GM19395 (cell line): ENCODE measurements at regions not wholly inside any gene's neighbourhood (a gene's known extent, or its start where the extent isn't known, plus 50 kb on each side); places are given as distances from the start of the nearest gene placed in this dataset.
"Not testable (repeated sequence)": the region's sequence is repeated elsewhere in the genome, so short reads cannot be mapped to it uniquely, and the experiment has no call there.

Source experiments
- ATAC-seq: cut with Tn5 transposase; IDR thresholded peaks from one replicate; pipeline ENCODE4 v1.9.1; 2021; ENCODE audit warnings: mild to moderate bottlenecking, moderate library complexity; ENCODE audit not compliant: unreplicated experiment

DNA sequence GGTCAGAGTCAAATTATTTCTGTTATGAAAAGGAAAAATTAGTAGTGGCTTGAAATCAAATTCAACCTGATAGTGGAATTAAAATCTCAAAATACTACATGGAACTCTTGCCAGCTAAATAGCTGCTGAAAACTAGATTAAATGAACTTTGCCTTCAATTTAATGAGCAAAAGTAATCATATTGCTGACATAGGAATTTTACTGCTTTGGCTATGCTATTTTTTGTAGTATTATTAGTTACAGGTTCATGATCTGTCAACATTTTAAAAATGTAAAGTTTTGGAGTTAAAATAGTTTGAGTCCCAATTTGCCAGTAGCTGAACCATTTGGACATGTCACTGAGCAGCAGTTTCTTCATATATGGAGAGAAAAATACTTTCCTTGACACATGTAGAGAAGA lies 81.4 kb downstream of the RERGL start:
- ATAC-seq, result no peak

DNA sequence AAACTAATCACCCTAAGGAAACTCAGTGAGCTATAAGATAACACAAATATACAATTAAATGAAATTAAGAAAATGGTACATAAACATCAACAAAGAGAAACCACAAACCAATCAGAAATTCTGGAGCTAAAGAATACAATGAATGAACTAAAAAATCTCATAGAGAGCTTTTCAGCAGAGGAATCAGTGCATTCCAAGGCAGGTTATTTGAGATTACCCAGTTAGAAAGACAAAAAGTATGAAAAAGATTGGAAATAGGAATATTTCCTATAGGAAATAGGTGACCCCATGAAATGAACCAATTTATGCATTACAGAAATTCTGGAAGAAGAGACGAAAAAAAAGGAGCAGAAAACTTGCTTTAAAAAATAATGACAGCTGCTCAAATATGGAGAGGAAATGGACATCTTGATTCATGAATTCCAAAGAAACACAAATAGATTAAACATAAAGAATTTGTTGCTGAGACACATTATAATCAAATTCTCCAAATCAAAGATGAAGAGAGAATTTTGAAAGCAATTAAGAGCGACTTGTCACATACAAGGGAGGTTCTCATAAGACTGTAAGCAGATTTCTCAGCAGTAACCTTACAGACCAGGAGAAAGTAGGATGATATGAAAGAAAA lies 90.7 kb downstream of the RERGL start:
- no peak for ATAC-seq

DNA sequence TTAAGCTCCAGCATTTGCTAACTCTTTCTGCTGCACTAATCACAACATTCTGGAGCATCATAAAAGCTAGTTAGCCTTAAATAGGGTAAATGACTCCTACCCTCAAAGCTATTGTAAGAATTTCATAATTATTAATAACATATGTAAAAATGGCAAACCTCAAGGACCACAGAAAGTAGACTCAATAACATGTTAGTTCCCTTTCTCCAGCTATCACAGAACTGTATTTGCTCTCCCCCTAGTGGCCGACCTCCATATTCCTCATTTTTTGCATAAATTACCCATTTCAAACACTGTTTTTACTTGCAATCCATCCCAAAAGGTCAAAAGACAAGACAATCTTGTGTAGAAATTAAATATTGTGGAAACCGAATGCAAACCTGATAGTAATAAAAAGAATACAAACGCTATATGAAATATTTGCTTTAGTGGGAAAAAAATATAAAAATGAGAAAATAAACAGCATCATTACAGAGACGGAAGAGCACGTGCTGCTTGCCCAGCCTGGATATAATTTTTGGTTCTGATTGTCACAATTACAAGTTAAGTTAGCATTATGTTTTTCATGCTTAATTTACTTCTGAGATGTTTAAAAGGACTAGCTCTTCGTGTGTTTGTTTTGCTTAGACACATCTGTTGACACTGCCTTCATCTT lies 97.9 kb downstream of the RERGL start:
- peak; percentile 95 for ATAC-seq

DNA sequence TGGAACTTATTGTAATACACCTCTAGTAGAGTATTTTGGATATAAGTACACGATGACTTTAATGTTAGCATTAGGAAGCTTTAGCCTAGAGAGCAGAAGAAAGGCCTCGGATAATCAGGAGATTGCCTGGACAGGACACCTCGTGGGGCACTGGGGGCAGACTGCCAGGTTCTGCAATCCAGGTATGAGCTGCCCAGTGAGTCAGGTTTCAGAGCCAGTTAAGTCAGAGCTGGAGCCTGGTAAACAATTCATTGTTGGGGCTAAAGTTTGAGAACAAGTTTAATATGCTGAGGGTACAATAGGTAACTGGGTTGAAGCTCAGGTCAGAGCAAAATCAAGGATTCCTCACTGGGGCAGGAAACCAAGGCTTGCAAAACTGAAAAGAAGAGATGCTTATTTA lies 107.4 kb downstream of the RERGL start:
- ATAC-seq, result no peak

DNA sequence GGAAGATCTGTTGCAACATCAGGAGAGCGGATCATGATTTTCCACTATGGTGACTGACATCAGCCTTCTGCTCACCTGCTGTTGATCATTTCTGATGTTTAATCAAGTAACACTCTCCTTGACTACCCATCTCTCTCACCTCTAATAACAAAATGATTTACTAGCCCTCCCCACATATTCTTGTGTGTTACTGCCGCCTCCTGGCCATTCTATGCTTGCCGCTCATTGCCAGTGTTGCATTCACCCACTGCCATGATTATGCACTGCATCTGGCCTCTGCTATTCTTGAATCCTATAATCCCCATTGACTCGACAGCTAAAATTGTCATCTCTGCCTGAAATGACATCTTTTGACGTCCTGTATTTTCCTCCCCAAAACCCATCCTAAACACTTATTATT lies 113.8 kb downstream of the RERGL start:
- ATAC-seq, result no peak

DNA sequence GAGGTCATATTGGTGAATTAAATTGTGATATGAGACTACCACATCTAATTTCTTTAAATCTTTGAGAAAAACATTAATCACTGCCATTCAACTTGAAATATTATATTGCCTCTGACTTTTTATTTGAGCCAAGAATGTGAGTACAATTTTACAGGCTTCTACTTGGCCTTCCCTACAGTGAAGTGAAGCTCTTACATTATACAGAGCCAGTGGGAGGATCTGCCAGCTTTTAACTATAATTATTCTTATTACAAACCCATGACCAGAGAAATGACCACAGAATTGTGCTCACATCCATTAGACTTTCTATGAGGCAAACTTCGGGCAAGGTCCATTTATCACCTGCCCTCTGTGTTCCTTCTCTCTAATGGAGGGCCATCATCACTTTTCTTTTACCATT lies 114.2 kb downstream of the RERGL start:
- ATAC-seq, result no peak

DNA sequence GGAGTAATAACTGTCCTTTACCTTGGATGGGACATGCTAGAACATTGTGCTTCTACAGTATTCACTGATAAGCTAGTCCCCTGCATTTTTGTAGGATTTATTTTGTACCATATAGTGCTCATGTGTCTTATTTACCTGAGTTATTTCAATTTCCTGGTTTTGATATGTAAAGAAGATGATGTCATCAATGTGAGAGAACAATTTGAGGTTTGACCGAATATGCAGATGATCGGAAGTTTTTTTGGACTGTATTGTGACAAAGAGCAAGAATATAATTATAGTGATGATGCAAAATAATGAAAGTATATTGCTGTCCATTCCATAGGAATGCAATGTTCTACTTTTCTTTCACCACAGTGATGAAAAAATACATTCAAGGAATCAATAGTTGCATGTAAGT lies 114.8 kb downstream of the RERGL start:
- no peak for ATAC-seq

DNA sequence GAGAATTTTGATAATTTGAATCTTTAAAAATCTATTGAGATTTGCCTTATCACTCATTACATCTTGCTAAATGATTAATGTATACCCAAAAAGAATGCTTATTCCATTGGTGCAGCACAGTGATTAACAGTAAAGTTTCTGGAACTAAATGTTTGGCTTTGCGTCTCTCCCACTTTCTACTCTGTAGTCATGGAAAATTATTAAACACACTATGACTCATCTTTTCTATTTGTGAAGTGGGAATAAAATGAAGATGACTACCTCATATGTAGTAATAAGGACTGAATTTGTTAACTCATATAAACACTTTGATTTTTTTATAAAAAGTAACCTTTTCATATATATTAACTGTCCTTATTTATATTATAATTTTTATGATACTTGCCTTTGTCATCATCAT lies 118.1 kb downstream of the RERGL start:
- no peak for ATAC-seq

DNA sequence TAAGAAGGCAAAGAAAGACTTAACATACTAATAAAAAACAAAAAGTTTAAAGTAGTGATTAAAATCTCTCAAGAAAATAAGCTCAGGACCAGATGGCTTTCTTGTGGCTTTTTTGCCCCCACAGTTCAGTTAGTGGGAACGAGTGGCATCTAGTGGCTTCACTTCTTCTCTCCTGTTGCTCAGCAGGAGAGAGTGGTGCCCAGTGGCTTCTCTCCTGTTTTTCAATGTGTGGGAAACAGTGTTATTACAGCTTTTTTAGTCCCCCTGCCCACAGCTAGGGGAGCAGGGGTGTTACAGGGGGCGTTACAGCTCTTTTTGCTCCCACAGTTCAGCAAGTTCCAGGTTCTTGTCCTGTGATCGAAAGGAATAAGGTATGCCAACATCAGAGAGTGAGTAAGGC lies 135.2 kb downstream of the RERGL start:
- no peak for ATAC-seq

DNA sequence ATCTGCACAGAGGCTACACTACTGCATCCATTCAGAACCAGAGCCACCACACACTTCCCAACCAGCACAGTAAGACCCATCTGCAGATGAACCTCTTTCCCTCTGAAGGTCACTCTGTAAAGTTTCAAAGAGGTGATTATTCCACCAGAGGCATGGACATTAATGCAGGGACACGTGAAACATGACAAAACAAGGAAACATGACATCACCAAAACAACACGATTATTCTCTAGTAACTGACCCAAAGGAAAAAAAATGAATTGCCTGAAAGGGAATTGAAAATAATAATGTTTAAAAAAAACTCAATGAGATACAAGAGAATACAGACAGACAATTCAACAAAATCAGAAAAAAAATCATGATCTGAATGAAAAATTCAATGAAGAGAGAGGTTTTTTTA lies 139.1 kb downstream of the RERGL start:
- ATAC-seq, result no peak

DNA sequence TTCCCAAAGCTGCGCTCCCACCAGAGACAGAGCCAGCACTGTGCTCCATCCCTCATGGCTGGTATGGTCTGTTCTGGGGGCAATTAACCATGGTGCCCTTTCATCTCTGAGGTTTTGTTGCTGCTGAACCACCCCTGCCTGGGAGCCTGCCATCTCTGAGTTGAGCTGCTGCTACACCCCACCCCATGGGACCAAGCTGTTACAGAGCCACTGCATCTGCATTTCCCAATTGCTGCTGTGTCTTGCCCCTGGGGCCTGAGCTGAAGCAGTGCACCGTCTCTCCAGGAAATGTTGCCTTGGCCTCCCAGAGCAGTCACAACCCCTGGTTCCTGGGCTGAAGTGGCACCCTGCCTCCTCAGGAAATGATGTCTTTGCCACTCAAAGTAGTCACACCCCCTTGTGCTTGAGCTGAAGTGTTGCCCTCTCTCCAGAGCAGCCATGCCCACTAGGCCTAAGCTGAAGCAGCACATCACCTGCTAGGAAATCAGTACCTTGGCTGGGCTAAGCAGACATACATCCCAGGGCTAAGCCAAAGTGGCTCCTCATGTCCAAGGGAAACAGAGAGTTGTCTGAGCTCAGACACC lies 140.3 kb downstream of the RERGL start:
- ATAC-seq, result no peak

DNA sequence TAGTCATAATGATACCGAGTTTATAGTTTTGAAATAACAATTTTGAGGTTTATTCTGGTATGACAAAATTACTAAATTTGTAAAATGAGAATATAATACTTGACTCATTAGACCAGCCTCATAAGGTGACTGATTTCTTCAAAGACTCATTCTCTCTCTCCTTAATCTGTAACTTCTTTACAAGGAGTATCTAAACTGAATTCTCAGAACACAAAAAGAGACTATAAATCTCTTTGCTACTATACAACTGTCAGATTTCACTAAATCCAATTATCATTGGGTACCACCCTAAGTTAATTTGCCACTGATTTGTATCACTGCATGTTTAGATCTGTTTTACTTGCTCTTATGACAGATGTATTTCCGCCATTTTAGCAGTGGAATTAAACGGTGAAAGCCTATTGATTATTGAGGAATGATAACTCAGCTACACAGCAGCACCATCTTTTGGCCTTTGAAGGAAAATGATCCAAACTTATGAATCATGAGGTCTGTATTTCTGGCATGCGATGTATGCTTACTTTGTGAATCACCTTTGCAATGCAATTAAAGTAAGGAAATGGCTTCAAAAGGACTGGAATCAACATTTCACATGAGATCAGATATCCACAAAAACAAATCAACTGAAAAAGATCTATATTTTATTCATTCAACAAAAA lies 161.2 kb downstream of the RERGL start:
- ATAC-seq, result no peak

DNA sequence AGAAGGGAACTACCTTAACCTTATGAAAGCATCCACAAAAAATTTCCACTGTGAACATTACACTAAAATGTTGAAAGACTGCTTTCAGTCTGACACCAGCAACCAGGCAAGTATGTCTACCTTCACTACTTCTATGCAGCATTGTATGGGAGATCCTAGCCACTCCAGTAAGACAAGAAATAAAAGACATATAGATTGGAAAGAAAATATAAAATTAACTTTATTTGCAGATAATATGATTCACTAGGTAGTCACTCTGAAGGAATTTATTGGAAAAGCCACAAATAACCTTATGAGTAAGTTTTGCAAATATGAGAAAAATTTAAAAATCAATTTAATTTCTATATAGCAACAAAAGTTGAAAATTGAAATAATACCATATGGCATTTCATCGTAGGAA lies 172.0 kb downstream of the RERGL start:
- ATAC-seq, result no peak

DNA sequence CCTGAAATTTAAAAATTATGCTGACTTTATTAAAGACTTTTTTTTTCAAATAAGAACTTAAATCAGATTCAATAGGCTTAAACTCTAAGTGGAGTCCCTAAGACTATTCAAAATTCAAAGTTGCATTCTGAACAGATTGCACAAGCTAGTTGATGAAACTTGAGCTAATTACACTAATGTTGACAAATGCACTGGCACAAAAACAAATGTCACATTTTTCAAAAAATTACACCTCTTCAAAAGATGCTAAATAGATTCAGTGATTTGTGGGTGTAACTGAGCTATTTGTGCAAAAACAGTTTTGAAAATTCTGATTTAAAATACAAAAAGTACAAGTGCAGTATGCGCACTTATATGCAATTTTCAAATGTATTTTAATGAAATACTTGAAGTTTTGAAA lies 205.4 kb downstream of the RERGL start:
- no peak for ATAC-seq

DNA sequence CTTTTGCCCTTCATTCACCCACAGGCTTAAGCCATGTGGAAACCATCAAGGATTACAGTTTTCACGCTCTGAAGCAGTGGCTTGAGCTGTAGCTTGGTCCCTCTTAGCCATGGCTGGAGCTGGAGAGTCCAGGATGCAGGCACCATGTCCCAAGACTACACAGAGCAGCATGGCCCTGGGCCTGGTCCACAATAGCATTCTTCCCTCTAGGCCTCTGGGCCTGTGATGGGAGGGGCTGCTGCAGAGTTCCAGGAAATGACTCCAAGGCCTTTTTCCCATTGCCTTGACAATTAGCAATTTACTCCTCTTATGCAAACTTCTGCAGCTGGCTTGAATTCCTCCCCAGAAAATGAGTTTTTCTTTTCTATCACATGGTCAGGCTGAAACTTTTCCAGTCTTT lies 211.3 kb downstream of the RERGL start:
- no peak for ATAC-seq

DNA sequence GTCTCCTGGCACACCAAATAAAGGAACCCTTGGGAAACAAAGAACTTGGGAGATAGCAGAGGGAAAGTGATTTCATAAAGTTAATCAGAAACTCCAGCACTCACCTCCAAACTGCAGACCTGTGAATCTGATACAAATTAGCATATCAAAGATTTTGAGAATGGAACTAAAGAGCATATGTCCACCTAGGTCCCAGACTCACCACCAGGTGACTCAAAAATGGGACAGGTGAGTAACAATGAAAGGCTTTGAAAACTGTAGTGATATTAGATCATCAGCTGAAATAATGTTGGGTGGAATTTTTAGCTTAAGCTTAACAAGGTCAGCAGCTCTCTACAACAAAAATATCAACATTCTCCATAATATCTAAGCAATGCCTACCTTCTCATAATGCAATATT lies 214.8 kb downstream of the RERGL start:
- no peak for ATAC-seq

DNA sequence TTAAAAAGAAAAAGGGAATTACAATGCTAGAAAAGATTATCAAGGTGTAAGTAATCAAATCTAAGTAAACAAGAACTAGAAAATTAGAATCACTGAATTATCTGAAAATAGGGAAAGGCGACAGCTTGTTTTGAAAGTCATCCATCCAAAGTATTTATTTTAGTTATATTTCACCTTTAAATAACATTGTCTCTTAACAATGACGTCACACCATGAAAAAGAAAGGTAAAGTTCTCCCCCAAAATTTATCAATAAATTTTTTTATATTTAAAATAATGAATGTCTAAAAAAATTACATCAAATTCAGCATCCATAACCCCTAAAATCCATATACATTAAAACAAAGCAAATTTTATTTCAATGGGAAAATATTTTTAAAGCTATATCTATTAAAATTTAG lies 223.2 kb downstream of the RERGL start:
- no peak for ATAC-seq

DNA sequence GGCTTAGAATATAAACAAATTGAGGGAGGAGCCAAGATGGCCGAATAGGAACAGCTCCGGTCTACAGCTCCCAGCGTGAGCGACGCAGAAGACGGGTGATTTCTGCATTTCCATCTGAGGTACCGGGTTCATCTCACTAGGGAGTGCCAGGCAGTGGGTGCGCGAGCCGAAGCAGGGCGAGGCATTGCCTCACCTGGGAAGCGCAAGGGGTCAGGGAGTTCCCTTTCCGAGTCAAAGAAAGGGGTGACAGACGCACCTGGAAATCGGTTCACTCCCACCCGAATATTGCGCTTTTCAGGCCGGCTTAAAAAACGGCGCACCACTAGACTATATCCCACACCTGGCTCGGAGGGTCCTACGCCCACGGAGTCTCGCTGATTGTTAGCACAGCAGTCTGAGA lies 234.4 kb downstream of the RERGL start:
- ATAC-seq, result not testable (repeated sequence)

DNA sequence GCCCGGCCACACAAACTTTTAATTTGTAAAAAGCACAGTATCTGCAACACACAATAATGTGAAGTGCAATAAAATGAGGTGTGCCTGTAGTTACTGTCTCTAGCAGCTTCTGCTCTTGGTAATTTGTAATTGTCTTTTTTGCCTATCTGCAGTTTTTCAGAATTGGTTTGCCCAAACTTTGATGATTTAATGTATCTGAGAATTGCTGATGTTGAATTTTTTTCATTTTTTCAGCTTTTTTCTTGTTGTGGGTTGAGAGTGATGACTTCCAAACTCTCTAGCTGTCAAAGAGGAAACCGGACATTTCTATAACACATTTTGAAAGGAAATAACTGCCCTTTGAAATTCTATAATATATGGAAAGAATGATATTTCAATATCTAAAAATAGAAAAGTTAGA lies 236.9 kb downstream of the RERGL start:
- ATAC-seq, result no peak

DNA sequence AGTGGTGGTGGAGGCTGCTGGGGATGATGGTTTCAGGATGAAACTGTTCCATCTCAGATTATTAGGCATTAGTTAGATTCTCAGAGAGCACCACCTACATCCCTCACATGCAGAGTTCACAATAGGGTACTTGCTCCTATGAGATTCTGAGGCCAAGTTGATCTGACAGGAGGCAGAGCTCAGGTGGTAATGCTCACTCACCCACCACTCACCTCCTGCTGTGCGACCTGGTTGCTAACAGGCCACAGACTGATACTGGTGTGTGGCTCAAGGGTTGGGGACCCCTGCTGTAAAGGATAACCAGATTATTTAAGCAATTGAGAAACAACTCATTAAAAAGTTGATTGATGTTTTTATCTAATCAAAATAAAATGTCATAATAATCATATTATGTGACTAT lies 248.5 kb downstream of the RERGL start:
- ATAC-seq, result no peak

DNA sequence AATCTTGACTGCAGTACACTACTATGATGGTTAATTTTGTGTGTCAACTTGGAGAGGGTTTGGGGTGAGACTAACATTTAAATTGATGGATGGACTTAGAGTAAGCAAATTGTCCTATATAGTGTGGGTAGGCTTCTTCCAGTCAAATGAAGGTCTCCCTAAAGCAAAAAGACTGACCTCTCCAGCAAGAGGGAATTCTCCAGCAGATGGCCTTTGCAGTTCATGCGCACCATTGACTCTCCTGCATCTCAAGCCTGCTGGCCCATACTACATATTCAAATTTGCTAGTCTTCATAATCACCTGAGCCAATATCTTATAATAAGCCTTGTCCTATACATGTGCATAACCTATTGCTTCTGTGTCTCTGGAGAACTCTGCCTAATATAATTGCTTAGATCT lies 260.2 kb downstream of the RERGL start:
- ATAC-seq, result no peak

DNA sequence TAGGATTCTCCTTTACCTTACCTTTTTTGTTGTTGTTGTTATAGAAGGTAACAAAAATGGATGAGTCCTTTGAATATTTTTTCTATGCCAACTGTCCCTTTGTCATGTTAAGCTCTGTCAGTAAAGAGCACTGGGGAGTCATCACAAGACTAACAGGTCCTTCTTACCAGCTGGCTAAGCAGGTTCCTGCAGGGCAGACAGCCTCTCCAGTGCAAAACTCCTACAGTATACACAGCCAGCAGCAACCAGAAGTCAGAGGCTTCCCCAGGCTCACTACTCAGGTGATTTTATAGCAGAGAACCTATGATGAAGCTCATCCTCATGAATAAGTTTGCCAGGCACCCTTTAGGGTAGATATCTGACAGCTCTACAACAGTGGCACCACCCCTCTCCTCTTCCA lies 271.1 kb downstream of the RERGL start:
- no peak for ATAC-seq
